WI38 (cell line): ENCODE measurements at regions not wholly inside any gene's neighbourhood (a gene's known extent, or its start where the extent isn't known, plus 50 kb on each side); places are given as distances from the start of the nearest gene placed in this dataset.

Source experiments
- H3K4me3 ChIP-seq: 2 replicates; pipeline ENCODE4 v1.5.1; 2011; ENCODE audit warnings: low read depth, mild to moderate bottlenecking, control low read depth, low read length
- CTCF ChIP-seq: IDR thresholded peaks from 2 replicates; pipeline ENCODE4 v1.5.1; 2012; ENCODE audit warnings: low read depth, mild to moderate bottlenecking, control low read depth, low read length

GRCh38 chr5:86768699-86769202 is 151.0 kb downstream of the COX7C start:
- no peak overlapping the region for H3K4me3 ChIP-seq
- TF ChIP-seq CTCF: no peak

- H3K4me3 ChIP-seq: no peak overlapping the region
- no peak for TF ChIP-seq CTCF
Measured at GRCh38 chr5:86780018-86780417, 162.3 kb downstream of the COX7C start.

- TF ChIP-seq CTCF: no peak
- H3K4me3 ChIP-seq: no peak overlapping the region
Measured at GRCh38 chr5:86786955-86787354, 169.2 kb downstream of the COX7C start.

- TF ChIP-seq CTCF: no peak
Measured at GRCh38 chr5:86795659-86796058, 177.9 kb downstream of the COX7C start.

GRCh38 chr5:86797677-86798076 is 179.9 kb downstream of the COX7C start:
- H3K4me3 ChIP-seq: no peak overlapping the region
- TF ChIP-seq CTCF: no peak

More at GRCh38 chr5:86795659-86796058, 177.9 kb downstream of the COX7C start:
- no peak overlapping the region for H3K4me3 ChIP-seq

GRCh38 chr5:86806206-86806605 is 188.5 kb downstream of the COX7C start:
- TF ChIP-seq CTCF: no peak
- H3K4me3 ChIP-seq: no peak overlapping the region

- H3K4me3 ChIP-seq: no peak overlapping the region
- TF ChIP-seq CTCF: no peak
Measured at GRCh38 chr5:86807046-86808031, 189.6 kb downstream of the COX7C start.
